IPS-18a (cell line): ENCODE measurements at regions not wholly inside any gene's neighbourhood (a gene's known extent, or its start where the extent isn't known, plus 50 kb on each side); places are given as distances from the start of the nearest gene placed in this dataset.
"Not testable (repeated sequence)": the region's sequence is repeated elsewhere in the genome, so short reads cannot be mapped to it uniquely, and the experiment has no call there.

ENCODE experiments used
- H3K27ac ChIP-seq: one replicate; pipeline ENCODE4 v1.5.1; 2013; ENCODE audit warnings: low read length
- H3K27me3 ChIP-seq: one replicate; pipeline ENCODE4 v1.6.1; 2013; ENCODE audit warnings: mild to moderate bottlenecking, low read length; ENCODE audit not compliant: control insufficient read depth, insufficient read depth
- H3K36me3 ChIP-seq: one replicate; pipeline ENCODE4 v1.6.1; 2013; ENCODE audit warnings: low read depth, low read length; ENCODE audit not compliant: control insufficient read depth
- H3K4me1 ChIP-seq: one replicate; pipeline ENCODE4 v1.6.1; 2013; ENCODE audit warnings: low read depth, low read length; ENCODE audit not compliant: control insufficient read depth
- H3K4me3 ChIP-seq: one replicate; pipeline ENCODE4 v1.5.1; 2013; ENCODE audit warnings: low read length
- H3K9ac ChIP-seq: one replicate; pipeline ENCODE4 v1.6.1; 2013; ENCODE audit warnings: mild to moderate bottlenecking, low read length, moderate library complexity
- H3K9me3 ChIP-seq: one replicate; pipeline ENCODE4 v1.6.1; 2013; ENCODE audit warnings: low read depth, low read length; ENCODE audit not compliant: control insufficient read depth

DNA sequence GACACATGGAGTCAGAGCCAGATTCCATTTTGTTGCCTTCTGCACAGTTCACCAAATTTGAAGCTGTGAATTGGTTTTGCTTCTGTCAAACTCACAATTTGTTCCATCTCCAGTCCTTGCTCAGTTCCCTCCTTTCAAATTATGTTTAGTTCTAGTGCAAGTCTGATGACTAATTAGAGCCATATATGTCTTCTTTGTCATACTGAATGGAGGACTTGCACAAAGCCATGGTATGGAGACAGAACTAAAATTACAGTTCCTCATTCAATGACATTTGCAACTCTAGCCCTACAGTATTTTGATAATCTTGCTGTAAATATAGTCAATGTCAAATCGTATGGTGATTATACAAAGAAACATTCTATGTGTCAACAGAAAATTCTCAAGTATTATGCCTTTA, 936.9 kb upstream of the CELF4 start:
- H3K9me3 ChIP-seq: no peaks in the 10 kb centered on the region
- H3K27ac ChIP-seq: no peak overlapping the region
- no peaks in the 10 kb centered on the region for H3K4me1 ChIP-seq
- H3K27me3 ChIP-seq: no peaks in the 10 kb centered on the region
- no peak overlapping the region for H3K9ac ChIP-seq
- no peak overlapping the region for H3K4me3 ChIP-seq
- no peaks in the 10 kb centered on the region for H3K36me3 ChIP-seq

DNA sequence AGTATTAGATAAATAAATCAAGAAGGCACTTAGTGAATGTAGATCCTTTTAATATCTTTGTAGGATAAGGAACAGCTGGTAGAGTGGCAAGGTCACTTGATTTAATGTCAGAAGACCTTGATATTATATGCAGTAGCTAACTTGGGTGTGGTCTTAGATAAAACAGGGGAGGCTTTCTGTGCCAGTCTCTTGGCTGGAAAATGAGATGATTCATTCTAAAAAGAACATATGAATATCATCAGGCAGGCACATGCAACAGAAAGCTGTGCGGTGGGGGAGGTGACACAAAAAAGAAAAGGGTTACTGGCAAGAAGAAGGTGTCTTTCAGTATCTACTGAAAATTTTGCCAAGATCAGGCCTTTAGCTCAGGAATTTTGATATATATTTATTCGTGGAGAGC, 931.7 kb upstream of the CELF4 start:
- H3K27ac ChIP-seq: no peak overlapping the region
- H3K9me3 ChIP-seq: no peaks in the 10 kb centered on the region
- H3K27me3 ChIP-seq: no peaks in the 10 kb centered on the region

DNA sequence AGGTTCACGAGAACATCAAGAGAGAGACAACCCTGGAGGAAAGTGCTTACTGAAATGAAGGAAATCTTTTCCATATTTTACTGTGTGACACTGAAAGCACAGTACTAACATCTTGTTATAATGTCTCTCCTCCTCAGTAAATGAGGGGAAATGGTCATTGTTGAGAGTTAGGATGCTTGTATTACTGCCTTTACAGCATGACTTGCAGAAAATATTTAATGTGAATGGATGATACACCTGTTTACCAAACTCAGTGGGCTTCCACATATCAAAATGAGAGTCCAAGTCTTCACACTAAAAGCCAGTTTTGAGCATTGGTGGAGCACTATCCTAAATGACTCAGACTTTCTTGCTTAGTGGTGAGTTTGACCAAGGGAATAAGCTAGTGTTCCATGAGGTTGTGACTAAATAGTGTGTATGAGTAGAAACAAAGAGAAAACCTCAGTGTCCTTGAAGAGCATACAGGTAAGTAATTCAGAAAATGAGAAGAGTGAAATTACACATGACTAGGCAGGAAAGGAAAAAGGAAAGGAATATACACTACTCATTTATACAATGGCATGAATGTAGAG, 930.7 kb upstream of the CELF4 start:
- H3K9me3 ChIP-seq: no peaks in the 10 kb centered on the region
- no peak overlapping the region for H3K27ac ChIP-seq
- H3K4me3 ChIP-seq: no peak overlapping the region
- H3K36me3 ChIP-seq: no peaks in the 10 kb centered on the region
- H3K4me1 ChIP-seq: no peaks in the 10 kb centered on the region
- H3K27me3 ChIP-seq: no peaks in the 10 kb centered on the region
- H3K9ac ChIP-seq: no peak overlapping the region

More for the DNA sequence above, 931.7 kb upstream of the CELF4 start:
- H3K4me1 ChIP-seq: no peaks in the 10 kb centered on the region
- no peak overlapping the region for H3K4me3 ChIP-seq
- H3K9ac ChIP-seq: no peak overlapping the region
- no peaks in the 10 kb centered on the region for H3K36me3 ChIP-seq

DNA sequence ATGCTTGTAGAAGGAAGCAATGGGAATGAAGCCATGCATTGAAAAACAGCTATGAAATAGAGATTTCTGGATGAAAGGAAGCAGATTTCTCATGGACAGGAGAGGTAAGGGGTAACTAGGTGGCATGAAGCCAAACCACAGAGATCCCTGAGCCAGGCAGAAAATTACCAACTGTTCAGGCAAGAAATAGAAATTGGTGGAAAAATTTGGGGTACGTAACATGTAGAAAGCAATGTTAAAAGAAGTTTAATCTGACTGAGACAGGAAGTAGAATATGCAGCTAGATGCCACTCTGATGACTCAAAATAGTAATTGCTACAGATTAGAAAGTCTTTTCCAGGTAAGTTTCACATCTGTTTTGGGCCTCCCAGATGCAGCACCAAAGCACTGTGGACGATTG, 928.5 kb upstream of the CELF4 start:
- Histone ChIP-seq H3K9me3 (no peaks in the 10 kb centered on the region), H3K4me3 (no peak overlapping the region), H3K36me3 (no peaks in the 10 kb centered on the region), H3K9ac (no peak overlapping the region), H3K27ac (no peak overlapping the region), H3K4me1 (no peaks in the 10 kb centered on the region), H3K27me3 (no peaks in the 10 kb centered on the region)

DNA sequence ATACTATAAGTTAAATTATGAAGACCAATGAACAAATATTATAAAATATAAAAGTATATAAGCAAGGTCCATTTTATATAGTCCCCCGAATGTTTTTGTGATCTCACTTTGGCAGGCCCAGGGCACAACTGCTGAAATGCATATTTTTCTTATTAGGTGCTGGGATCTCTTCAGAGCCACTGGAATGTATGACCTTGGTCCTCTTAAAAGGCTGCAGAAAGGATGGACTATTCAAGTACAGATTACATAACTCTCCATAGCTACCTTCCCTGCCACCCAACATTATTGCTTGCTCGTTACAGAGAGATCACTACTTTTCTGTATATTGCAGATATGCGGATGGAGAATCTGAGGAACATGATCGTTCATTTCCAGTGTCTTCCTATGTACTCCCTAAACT, 925.6 kb upstream of the CELF4 start:
- Histone ChIP-seq H3K4me3 (no peak overlapping the region), H3K4me1 (peaks cover 3% of the 10 kb centered on the region), H3K27ac (no peak overlapping the region)

DNA sequence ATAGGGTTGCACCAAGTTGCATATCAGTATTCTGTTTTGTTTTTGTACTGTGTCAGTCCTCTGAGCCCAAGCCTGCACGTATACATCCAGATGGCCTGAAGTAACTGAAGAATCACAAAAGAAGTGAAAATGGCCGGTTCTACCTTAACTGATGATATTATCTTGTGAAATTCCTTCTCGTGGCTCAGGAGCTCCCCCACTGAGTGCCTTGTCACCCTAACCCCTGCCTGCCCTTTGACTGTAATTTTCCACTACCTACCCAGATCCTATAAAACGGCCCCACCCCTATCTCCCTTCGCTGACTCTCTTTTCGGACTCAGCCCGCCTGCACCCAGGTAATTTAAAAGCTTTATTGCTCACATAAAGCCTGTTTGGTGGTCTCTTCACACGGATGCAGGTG, 924.1 kb upstream of the CELF4 start:
- not testable (repeated sequence) for H3K36me3 ChIP-seq, H3K27me3 ChIP-seq, H3K27ac ChIP-seq, H3K4me1 ChIP-seq, H3K9ac ChIP-seq, H3K9me3 ChIP-seq, H3K4me3 ChIP-seq

More for the DNA sequence above, 925.6 kb upstream of the CELF4 start:
- no peaks in the 10 kb centered on the region for H3K9me3 ChIP-seq
- no peaks in the 10 kb centered on the region for H3K27me3 ChIP-seq
- no peak overlapping the region for H3K9ac ChIP-seq
- no peaks in the 10 kb centered on the region for H3K36me3 ChIP-seq

DNA sequence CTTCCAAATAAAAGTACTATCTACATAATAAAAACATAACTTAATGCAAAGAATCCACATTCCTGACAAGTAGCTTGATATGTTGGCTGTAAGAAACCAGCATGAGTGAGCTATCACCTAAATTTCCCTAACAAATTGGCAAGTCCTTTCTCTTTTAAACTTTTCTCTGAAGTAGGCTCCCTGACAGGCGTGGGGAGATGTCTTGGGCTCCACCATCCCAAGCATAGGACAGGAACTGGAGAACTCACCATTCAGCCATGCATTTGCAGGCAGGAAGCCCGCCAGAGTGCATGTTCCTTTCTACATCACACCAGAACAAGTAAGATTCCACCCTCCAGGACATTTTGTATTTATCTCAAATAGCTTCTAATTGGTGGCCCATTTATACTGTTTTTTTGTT, 921.9 kb upstream of the CELF4 start:
- H3K36me3 ChIP-seq: no peaks in the 10 kb centered on the region
- H3K9ac ChIP-seq: no peak overlapping the region
- peaks cover 3% of the 10 kb centered on the region for H3K4me1 ChIP-seq
- no peak overlapping the region for H3K27ac ChIP-seq
- no peaks in the 10 kb centered on the region for H3K9me3 ChIP-seq
- H3K4me3 ChIP-seq: no peak overlapping the region
- no peaks in the 10 kb centered on the region for H3K27me3 ChIP-seq

DNA sequence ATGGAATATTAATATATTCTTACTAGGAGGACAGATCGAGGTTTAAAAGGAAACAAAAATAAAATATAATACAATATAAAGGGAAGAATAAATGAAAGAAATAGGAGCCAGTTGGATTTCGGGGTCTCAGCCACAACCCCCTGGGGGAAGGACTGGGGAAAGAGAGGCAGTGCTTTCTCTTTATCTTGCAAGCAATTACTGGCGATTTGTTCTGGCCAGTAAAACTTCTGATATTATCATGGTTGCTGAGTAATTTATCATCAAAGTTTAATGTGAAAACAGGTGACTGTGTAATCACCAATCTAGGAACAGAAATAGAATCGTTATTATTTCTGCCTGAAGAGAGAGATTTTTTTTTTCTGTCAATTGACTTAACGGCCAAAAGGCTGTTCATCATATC, 917.7 kb upstream of the CELF4 start:
- Histone ChIP-seq H3K27ac (no peak overlapping the region), H3K9me3 (peaks cover 5% of the 10 kb centered on the region), H3K4me1 (peaks cover 3% of the 10 kb centered on the region), H3K36me3 (no peaks in the 10 kb centered on the region), H3K27me3 (no peaks in the 10 kb centered on the region), H3K9ac (no peak overlapping the region), H3K4me3 (no peak overlapping the region)

DNA sequence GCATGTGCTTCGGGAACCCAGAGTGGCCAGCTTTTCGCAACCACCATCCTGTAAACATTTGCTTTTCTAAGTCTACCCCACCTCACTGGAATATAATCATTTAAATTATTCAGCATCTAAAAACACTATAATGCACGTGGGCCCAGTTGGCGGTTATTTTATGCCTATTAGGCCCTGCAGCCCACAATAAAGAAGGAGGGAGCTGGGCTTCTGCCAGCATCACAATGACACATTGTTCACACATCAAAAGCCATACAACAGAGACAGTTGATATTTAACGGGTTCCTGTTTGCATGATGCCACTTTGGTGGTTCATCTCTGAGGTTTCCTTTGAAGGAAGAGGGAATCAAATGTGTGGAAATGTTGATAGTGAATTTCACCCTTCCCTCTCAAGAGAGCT, 916.0 kb upstream of the CELF4 start:
- no peak overlapping the region for H3K4me3 ChIP-seq
- H3K27me3 ChIP-seq: no peaks in the 10 kb centered on the region
- H3K36me3 ChIP-seq: no peaks in the 10 kb centered on the region
- peaks cover 5% of the 10 kb centered on the region for H3K9me3 ChIP-seq
- H3K9ac ChIP-seq: no peak overlapping the region
- no peak overlapping the region for H3K27ac ChIP-seq
- no peaks in the 10 kb centered on the region for H3K4me1 ChIP-seq

DNA sequence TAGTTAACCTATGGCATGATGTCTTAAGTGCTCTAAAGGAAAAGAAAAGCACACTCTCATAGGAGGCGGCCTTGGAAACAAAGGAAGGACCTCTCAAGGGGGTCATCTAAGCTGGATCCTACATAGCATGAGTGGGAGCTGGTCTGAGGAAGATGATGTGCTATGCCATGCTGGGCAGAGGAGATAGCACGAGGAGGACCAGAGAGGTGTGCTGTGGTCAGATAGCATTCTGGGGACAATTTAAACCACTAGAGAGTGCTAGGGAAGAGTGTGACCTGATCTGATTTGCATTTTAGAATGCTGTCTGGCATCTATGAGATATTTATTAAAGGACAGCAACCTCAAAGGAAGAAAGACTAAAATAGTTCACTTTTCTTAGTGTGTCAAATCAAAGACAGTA, 910.1 kb upstream of the CELF4 start:
- Histone ChIP-seq H3K9me3 (peaks cover 5% of the 10 kb centered on the region), H3K4me1 (no peaks in the 10 kb centered on the region), H3K27ac (no peak overlapping the region), H3K27me3 (no peaks in the 10 kb centered on the region), H3K9ac (no peak overlapping the region), H3K36me3 (no peaks in the 10 kb centered on the region), H3K4me3 (no peak overlapping the region)

DNA sequence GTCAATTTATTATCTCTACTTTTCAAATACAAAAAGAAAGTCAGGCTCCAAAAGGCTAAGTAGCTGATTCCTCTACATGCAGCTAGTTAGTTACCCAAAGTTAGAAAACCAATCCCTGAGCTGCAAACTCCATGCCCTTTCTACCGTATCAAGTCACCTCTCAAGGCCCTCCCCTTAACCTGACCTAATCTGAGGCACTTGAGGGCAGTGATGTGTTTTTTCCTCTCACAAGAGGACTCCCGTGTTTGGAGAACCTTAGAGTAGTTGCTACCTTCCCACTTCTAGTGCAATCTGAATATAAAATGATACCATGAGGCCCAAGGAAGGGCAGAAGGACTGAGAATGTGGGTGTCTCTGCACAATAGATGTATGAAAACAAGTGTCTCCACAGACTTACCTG, 907.9 kb upstream of the CELF4 start:
- Histone ChIP-seq H3K4me1 (no peaks in the 10 kb centered on the region), H3K27me3 (no peaks in the 10 kb centered on the region), H3K9ac (no peak overlapping the region), H3K36me3 (no peaks in the 10 kb centered on the region), H3K27ac (no peak overlapping the region), H3K4me3 (no peak overlapping the region), H3K9me3 (no peaks in the 10 kb centered on the region)

DNA sequence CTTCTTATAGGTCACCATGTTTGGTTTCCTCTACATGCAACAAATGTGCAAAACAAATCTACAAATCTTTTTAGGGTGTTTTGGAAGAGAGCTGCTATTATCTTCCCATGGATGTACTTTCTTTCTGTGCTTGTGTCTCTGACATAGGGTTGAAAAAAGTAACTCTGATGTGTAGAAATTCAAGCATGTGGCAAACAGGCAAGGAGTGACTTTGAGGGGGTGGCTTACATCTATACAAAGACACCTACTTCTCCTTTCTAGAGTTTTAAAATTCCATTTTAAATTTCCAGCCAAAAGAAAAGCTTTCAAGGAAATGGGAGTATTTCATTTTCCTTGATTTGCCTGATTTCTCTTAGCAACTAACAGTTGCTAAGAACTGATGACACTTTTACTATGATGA, 904.8 kb upstream of the CELF4 start:
- H3K4me3 ChIP-seq: no peak overlapping the region
- H3K4me1 ChIP-seq: no peaks in the 10 kb centered on the region

More for the DNA sequence above, 904.8 kb upstream of the CELF4 start:
- Histone ChIP-seq H3K9ac (no peak overlapping the region), H3K36me3 (no peaks in the 10 kb centered on the region), H3K9me3 (no peaks in the 10 kb centered on the region), H3K27ac (no peak overlapping the region), H3K27me3 (no peaks in the 10 kb centered on the region)
